DND-41 (cell line): ENCODE measurements at regions not wholly inside any gene's neighbourhood (a gene's known extent, or its start where the extent isn't known, plus 50 kb on each side); places are given as distances from the start of the nearest gene placed in this dataset.

Experiments used
- EZH2 ChIP-seq: IDR thresholded peaks from 3 replicates; pipeline ENCODE4 v1.6.1; 2012; ENCODE audit warnings: borderline replicate concordance, low read depth, mild to moderate bottlenecking, moderate library complexity, low read length, inconsistent platforms; ENCODE audit not compliant: severe bottlenecking
- TF ChIP-seq, protein P1 (sequence below): IDR thresholded peaks from 2 replicates; pipeline ENCODE4 v1.5.1; 2012; ENCODE audit warnings: borderline replicate concordance, low read length, moderate library complexity, mild to moderate bottlenecking; ENCODE audit not compliant: poor library complexity, severe bottlenecking; ENCODE audit errors: extremely low read depth

DNA sequence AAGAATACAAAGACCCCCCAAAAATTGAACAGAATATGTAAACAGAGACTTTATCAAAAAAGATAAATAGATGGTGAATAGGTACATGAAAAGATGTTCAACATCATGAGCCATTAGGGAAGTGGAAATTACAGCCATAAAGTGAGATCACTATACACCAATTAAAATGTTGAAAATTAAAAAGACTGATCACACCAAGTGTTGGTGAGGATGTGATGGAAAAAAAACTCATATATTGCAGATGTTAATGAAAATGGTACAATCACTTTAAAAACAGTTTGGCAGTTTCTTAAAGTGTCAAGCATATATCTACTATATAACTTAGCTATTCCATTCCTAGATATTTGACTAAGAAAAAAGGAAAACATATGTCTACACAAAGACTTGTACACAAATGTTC lies 280.5 kb downstream of the DHX35 start:
- TF ChIP-seq, protein P1, sequence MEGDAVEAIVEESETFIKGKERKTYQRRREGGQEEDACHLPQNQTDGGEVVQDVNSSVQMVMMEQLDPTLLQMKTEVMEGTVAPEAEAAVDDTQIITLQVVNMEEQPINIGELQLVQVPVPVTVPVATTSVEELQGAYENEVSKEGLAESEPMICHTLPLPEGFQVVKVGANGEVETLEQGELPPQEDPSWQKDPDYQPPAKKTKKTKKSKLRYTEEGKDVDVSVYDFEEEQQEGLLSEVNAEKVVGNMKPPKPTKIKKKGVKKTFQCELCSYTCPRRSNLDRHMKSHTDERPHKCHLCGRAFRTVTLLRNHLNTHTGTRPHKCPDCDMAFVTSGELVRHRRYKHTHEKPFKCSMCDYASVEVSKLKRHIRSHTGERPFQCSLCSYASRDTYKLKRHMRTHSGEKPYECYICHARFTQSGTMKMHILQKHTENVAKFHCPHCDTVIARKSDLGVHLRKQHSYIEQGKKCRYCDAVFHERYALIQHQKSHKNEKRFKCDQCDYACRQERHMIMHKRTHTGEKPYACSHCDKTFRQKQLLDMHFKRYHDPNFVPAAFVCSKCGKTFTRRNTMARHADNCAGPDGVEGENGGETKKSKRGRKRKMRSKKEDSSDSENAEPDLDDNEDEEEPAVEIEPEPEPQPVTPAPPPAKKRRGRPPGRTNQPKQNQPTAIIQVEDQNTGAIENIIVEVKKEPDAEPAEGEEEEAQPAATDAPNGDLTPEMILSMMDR, result no peak
- TF ChIP-seq EZH2, result no peak
